ENCODE measurements at regions not wholly inside any gene's neighbourhood (a gene's known extent, or its start where the extent isn't known, plus 50 kb on each side); places are given as distances from the start of the nearest gene placed in this dataset.

GRCh38 chr2:120545521-120546047 is 190.1 kb upstream of the GLI2 start:
- Mint-ChIP-seq H3K4me1 (peaks cover 13 to 28% of the 10 kb centered on the region in 2 experiments), H3K9me3 (no peaks in the 10 kb centered on the region), H3K27ac (no peak overlapping the region), H3K4me3 (no peak overlapping the region), H3K36me3 (ENCODE audit: insufficient read depth in 1 of 3, low read depth in 3 of 3) (no peaks in the 10 kb centered on the region), H3K27me3 (ENCODE audit: low read depth) (peaks cover 86% of the 10 kb centered on the region)
- Histone ChIP-seq H3K27ac (ENCODE audit: insufficient read length, low read depth, low read length) (no peak overlapping the region), H3K4me1 (ENCODE audit: insufficient read depth, low read length) (no peaks in the 10 kb centered on the region), H3K56ac (ENCODE audit: insufficient read length, low read depth, low read length) (no peak overlapping the region), H2BK12ac (ENCODE audit: insufficient read length, low read depth, low read length) (no peak overlapping the region), H2AK5ac (ENCODE audit: insufficient read length, low read length) (no peak overlapping the region), H3K23me2 (ENCODE audit: insufficient read length, low read depth, low read length, poor library complexity, severe bottlenecking) (no peaks in the 10 kb centered on the region), H3K9ac (ENCODE audit: extremely low read depth, insufficient read length, low read length) (no peak overlapping the region), H4K8ac (replicated peaks; ENCODE audit: insufficient read length, low read depth, low read length) (no peak overlapping the region), H3T11ph (ENCODE audit: low read length) (no peak overlapping the region), H2BK5ac (ENCODE audit: insufficient read length, low read length) (no peak overlapping the region), H3K4ac (ENCODE audit: low read depth, low read length) (no peak overlapping the region), H3K14ac (ENCODE audit: insufficient read depth, low read length) (no peak overlapping the region), H4K20me1 (ENCODE audit: control insufficient read depth, insufficient read depth, insufficient read length) (no peaks in the 10 kb centered on the region), H3K9me3 (ENCODE audit: control insufficient read depth, low read depth, low read length) (no peaks in the 10 kb centered on the region), H3K4me2 (ENCODE audit: insufficient read depth, insufficient read length, low read length) (no peak overlapping the region), H3K18ac (ENCODE audit: insufficient read length, low read depth, low read length) (no peak overlapping the region), H2BK20ac (ENCODE audit: low read depth, low read length, poor library complexity, severe bottlenecking) (no peak overlapping the region), H2BK15ac (ENCODE audit: low read depth, low read length) (no peak overlapping the region), H3K79me1 (ENCODE audit: insufficient read depth, low read depth, low read length, poor library complexity, severe bottlenecking) (no peaks in the 10 kb centered on the region), H4K91ac (ENCODE audit: insufficient read length, low read depth, low read length) (no peak overlapping the region), H3K27me3 (ENCODE audit: insufficient read depth, low read length) (no peaks in the 10 kb centered on the region; the same call in 1 of the 2 replicates), H2AFZ (ENCODE audit: low read length) (no peak overlapping the region), H3K79me2 (ENCODE audit: insufficient read depth, low read length) (no peaks in the 10 kb centered on the region), H2BK120ac (ENCODE audit: low read depth, low read length, poor library complexity, severe bottlenecking) (no peak overlapping the region), H4K5ac (ENCODE audit: insufficient read length, low read depth, low read length) (no peak overlapping the region), H3K23ac (ENCODE audit: insufficient read length, low read depth, low read length) (no peak overlapping the region)
- WGBS (ENCODE audit: extremely low coverage, insufficient read length, low lambda C conversion rate) = no CpG with 5 or more reads among the region's 8 CpGs
- no peak for TF ChIP-seq CTCF (conservative IDR thresholded peaks at IDR 0.05)
- no peak for DNase-seq

Data from H9 (cell line).